Fibroblast of skin of scalp (primary cell): ENCODE measurements at regions not wholly inside any gene's neighbourhood (a gene's known extent, or its start where the extent isn't known, plus 50 kb on each side); places are given as distances from the start of the nearest gene placed in this dataset.

Experiments
- DNase-seq: peaks from one replicate; pipeline ENCODE4 v3.0.0-alpha.2; 2013

DNA sequence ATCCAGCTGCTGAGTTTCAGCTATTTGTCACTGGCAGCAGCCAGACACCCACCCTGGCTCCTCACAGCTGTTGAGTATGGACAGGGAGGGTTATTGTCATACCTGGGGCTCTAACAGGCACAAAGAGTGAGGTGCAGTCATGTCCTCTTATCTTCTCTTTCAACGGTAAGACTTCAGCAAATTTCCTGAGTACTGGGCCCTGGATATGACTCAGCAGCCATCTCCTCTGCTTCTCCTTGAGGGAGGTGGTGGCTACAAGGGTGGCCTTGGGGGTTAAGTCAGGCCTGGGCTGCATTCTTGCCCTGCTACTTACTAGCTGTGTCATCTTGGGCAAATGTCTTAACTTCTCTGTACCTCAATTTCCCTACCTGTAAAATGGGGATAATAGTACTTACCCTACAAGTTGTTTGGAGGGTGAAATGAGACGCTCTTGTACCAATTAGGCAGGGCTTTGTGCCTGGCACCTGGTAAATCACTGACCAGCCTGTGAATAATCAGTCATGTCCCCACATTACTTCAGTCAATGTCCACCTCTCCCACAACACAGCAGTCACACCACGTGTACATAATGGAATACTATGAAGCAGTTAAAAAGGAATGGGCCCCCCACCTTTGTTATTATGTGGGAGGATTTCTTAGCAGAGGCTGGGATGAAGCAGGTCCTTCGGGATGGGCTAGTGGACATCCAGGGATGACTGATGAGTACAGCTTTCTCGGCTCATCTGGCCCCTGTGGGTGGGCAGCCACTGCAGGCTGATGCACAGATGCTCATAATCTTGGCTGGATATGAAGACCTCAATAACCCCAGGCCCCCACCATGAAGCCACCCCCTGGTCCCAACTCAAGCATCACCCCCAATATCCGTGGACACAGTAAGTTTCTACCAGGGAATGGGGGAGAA is 528.8 kb downstream of the SHQ1 start:
- peak; percentile 53 for DNase-seq

DNA sequence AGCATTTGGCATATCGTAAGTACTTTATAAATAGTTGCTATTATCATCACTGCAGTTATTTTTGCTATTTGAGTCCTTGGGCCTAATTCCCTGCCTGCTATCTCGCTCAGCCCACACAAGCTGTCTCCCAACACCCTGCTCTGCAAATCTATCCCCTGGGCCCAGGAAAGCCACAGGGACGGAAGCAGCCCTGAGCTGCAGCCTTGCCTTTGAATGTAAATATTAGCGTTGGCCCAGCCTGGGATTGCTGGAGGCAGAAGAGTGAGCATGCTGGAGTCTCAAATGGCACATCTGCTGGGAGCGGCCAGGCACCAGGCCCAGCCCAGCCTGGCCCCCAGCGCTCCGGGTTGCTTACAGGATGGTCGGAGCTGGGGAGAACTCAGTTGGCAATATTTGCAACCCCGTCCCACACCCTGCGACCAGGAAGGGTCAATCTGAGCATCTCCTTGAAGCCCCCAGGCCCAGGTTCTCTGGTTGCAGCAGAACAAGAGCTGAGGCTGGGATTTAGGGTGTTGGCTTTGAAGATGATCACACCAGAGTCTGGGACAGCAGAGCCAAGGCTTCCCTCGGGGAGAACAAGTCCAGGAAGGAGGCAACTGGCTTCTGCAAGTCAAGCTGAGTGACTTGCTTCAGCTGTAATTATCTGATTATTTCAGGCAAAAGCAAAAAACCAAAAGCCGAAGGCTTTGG is 529.6 kb downstream of the SHQ1 start:
- no peak for DNase-seq

DNA sequence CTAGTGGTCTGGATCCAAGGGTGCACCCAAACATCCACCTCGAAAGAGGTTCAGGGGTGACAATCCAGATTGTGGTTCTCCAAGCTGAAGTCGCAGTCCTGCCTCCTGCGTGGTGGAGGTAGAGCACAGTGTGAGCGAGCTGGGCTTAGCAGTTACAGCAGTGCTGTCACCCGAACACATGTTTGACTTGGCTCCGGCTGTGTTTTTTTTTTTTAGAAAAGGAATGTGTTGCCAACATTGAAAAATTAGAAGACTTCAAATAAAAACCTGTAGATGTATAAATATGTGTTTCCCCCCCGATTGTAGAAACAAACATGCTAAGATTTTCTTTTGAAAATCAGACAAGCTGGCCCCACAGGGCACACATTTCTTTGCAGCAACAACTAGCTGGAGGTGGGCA is 530.8 kb downstream of the SHQ1 start:
- peak; percentile 54 for DNase-seq

DNA sequence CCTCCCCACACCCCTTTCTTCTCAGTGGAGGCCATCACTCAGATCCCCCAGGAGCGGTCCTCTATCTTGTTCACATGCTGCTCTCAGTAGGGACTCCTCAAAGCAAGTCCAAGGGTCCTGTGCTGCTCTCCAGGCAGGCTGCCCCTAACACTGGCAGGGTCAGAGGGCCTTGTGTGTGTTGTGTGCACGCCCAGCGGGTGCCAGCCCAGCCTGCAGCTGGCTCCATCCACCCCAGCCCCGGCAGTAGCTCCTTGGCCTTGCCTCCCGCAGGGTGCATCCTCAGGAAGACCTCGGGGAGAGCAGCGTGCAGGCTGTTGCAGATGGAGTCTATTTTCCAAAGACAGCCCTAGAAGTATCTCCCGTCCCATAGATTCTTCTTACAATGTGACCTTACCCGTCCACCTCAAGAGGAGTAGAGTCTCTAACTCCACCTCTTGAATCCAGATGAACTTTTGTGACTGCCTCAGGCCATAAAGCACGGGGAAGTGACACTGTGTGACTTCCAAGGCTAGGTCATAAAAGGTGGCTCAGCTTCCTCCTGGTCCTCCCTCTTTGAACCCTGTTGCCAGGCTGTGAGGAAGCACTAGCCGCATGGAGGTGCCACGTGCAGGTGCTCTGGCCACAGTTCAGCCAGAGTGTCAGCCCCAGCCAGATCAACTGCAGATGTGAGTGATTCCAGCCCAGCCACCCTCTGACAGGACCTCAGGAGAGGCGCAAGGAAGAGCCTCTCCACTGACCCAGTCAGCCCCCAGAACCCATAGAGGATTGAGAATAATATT is 531.6 kb downstream of the SHQ1 start:
- DNase-seq, result no peak

DNA sequence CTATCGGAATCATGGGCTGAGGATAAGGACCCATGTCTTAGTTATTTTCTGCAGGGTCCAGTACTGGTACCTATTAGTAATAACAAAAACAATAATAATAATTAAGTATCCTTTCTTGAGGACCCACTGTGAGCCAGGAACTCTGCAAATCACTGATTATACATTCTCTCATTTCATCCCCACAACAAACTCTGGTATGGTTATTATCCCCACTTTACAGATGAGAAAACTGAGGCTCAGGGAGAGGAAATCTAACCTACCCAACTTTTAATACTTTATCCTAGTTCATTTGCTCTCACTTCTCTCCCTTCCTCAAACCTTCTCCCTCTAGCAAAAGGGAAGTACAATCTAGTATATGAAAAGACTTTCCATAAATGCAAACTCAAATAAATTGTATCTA is 528.4 kb upstream of the PROK2 start:
- DNase-seq, result no peak

DNA sequence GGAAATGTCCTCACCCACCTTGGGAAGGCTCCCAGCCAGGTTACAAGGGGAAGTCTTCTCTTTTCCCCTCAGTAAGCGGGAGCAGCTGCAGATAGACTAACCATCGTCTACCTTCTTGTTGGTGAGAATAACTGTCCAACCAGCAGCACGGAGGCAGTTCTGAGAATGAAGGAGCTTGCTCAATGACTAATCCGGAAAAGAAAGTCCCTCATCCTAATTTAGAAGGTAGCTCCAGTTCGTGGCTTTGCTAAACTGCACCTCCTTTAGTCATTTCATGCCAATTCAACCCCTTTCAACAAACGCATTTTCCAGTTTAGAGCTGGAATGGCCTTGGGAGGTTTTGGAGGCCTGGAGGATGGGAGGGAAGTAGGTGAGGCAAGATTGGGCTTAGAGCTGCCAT is 527.4 kb upstream of the PROK2 start:
- DNase-seq, result no peak

DNA sequence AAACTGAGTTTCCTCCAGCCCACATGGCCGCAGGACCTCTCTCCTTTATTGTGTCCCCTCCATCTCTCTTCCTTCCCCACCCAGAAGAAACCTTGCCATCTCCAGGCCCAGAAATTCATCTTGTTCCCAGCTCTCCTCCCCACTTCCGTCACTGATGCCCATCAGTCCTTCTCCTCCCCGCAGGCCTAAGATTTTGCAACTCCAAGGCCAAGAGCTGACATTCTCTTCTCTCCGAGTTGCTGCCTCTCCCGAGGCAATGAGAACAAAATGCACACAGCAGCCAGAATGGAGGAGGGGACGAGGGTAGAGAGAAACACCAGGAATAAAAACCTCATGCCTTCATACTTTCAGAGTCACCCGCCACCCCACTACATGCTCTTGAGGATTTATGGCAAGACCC is 526.5 kb upstream of the PROK2 start:
- no peak for DNase-seq

DNA sequence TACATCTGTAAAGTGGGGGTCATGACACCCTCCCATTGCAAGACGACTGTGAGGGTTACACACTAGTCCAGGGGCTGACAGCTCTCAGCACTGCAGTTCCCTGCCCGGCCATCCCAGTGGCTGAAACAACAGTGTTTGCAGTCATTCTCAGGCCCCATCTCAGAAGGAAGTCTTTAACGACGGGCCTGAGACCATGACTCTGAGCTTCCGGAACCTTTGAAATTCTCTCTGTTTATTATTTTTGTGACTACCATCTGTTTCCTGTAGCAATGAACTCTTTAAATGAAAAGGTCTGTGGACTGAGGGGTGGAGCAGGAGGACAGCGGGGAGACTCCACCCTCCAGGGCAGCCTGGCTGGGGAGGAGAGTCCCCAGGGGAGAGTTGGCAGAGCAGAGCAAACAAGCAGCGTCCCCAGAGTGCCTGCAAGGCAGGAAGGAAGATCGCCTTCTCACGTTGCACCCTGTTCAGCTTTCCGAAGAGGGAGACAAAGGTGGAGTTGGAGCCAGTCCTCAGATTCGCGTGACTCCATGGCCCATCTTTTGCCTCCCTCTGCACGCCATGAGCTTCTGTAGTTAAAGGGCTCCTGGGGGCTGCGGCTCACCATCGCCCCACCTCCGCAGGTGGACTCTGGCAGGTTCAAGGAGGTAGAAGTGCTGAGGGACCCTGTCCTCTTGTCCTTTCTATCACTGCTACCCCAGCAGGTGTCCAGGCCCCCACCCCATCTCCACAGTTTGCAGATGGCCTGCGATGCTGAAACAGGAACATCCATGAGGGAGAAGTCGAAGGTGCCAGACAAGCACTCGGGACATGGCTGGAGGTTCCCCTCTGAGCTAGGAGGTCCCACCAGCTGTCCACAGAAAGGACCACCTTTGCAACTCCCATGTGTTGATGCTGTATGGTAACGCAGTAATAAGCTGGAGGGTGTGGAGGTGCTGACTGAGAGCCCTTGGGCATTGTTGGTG is 525.8 kb upstream of the PROK2 start:
- peak; percentile 80 for DNase-seq

DNA sequence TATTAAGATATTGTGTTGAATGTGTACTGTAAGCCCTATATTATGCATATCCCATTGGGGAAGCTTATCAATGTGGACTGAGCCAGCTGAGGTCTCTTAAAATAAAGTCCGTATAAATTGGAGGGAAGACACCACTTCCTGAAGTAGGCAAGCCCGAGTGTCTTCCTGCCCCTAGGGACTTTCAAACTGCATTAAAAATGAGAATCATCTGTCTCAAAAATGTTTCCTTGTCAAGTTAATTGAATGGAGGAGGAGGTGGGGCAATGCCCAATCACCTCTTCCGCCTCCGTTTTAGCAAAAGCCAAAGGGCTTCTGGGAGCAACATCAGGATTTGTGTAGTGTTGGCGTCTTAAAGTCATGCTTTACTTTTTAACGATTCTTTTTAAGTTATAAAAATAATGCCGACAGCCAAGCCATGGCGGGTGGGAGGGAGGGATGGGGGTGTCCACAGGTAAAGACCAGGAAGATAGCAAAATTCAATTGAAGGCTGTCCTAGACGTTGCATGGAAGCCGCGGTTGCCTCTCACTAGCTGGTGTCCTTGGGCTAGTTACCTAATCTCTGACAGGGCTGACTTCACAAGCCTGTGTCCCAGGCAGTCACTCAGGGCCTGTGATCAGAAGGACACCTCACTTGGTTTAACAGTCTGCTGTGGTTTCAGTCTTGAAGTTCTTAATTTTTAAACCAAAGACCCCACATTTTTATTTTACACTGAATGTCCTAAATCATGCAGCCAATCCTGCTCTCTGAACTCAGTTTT is 524.9 kb upstream of the PROK2 start:
- DNase-seq, result peak; percentile 22

DNA sequence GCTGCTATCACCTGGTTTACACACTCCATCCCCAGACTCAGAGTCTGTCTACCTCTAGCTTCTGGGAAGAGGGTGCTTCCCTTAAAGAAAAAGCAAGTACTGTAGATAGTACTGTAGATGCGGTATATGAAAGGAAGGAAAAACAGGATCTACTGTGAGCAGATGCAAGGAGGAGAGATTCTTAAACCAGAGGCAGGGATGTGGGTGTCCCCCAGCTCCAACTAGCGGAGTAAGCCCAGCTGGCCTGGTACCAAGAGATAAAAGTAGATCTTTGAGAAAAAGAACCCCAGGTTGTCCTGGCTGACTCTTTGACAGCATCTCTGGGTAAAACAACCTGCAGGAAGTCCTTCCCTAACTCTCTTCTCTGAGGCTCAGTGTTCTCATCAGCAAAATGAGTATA is 523.7 kb upstream of the PROK2 start:
- no peak for DNase-seq

DNA sequence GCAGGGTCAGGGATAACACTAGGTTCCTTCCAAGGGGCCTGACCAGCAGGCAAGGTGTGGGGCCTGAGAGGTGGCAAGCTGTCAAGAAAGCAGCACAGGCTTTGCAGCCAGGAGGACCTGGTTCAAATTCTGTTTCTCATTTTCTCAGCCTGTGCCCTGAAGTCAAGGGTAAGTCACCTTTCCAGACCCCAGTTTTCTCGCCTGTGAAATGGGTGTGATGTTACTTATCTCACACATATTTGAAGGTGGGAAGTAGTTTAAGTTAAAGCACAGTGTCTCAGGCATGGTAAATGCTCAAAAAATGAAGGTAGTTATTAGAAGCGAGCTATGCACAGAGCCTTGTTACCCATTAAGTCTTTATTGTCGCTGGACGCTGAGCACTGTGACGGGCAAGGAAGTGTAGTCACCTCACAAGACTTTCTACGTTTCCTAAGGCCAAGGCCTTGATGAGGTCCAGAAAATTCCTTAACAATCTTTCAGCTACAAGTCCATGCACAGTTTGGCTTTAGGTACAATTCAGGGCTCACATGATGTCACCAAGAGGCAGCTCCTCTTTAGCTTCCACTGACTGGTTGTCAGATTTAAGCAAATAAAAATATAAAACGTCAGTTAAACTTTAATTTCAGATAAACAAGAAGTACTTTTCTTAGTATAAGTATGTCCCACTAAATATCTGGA is 522.6 kb upstream of the PROK2 start:
- DNase-seq, result no peak

DNA sequence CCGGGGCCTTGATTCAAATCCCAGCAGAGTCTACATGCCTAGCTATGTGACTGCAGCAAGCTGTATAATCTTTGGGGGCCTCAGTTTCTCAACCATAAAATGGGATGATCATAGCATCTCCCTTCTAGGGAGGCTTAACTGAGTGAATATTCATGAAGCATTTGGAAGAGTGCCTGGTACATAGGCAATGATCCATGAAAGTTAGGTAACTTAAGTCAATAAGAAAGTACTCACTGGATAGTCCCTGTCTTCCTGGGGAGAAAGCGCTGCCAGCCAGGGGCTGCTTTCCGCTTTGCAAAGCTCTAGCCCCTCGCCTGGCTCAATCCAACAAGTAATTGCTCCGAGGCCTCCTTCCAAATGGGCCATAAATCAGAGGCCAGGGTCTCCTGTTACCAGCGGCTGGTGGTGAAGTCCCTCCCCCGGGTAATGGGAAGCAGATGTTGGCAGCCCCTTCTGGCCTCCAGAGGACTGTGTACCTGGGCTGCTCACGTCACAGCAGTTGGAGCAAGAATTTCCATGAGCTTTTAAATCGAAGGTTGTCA is 521.9 kb upstream of the PROK2 start:
- DNase-seq, result peak; percentile 23

DNA sequence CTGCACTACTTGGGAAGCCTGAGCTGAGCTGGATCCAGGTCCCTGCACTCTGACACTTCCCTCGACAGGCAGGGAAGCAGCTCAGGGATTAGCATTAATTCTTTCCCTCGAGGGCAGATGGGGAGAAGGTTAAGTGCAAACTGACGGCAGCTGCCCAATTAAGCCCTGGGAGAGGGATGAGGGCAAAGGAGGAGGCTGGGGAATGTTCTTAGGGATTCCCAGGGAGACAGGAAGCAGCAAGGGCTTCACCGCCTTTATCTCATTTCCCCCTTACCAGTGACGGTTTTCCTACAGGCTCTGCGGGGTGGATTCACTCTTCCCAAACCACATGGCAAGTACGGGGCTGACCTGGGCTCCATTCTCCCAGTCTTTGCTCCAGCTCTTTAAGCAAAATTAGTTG is 519.0 kb upstream of the PROK2 start:
- DNase-seq, result peak; percentile 14

DNA sequence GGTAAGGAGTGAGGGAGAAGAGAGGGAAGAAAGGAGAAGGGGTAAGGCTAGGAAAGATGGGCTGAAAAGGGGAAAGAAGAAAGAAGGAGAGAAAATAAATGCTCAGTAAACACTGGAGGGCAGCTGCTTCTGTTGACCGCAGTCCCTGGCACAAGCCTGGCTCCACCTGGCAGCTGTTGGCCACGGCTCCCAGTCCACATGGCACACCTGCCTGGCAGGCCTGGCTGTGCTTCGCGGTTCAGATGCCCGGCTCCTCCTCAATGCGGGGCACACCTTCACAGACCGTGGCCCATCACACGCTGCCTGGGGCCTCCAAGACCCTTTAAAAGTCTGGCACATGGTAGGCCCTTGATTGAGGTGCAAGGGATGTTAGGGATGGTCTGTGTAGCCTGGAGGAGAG is 516.8 kb upstream of the PROK2 start:
- DNase-seq, result no peak

DNA sequence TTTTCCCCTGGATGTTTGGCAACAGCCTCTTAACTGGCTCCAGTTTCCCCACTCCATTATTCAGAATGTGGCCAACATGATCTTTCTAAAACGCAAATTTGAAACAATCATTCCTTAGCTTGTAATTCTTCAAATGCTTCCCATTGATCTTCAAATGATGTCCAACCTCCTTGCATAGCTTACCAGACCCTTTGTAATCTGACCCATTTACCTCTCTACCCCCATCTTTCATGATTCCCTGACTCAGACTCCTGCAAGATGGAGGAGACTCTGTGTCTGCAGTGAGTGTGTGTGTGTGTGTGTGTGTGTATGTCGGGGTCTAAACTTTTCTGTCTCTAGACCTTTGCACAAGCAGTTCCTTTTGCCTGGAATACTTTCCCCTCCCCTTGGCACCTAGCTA is 515.7 kb upstream of the PROK2 start:
- no peak for DNase-seq

DNA sequence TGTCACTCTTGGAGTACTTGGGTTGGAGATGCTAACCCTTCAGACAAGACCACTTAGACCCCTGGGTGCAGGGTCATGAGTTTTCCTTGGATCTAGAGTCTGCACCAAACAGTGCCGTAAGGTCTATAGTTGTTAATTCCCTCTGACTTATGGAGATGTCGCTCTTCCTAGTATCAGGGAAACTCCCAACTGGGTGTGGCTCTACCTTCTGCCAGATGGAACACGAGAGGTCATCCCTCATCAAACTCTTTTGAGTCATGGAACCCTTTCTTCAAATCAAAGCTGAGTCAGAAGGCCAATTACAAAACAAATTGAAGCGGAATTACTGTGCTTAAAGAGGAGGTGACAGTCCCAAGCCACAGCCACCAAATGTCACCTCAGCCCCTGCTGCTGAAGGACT is 514.9 kb upstream of the PROK2 start:
- DNase-seq, result no peak

DNA sequence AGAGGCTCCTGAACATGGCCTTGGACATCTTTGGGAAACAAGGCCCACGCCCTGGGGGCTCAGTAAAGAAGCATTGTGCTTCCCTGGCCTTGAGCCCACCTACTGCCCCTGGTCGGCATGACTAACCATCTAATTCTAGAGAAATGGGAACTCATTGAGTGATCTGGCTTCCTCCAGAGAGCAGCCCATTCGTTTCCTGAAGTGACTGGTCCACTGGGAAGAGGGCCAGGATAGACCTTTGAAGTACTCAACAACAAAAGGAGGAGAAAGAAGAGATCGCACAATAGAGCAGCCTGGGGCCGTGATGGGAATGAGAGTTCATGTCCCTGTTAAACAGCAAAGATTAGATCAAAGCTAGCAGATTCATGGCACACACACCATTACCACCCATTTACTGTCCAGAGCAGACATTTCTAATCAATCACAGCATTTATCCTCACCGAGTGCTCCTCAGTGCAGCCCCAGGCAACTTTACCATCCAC is 514.4 kb upstream of the PROK2 start:
- DNase-seq, result peak; percentile 21

DNA sequence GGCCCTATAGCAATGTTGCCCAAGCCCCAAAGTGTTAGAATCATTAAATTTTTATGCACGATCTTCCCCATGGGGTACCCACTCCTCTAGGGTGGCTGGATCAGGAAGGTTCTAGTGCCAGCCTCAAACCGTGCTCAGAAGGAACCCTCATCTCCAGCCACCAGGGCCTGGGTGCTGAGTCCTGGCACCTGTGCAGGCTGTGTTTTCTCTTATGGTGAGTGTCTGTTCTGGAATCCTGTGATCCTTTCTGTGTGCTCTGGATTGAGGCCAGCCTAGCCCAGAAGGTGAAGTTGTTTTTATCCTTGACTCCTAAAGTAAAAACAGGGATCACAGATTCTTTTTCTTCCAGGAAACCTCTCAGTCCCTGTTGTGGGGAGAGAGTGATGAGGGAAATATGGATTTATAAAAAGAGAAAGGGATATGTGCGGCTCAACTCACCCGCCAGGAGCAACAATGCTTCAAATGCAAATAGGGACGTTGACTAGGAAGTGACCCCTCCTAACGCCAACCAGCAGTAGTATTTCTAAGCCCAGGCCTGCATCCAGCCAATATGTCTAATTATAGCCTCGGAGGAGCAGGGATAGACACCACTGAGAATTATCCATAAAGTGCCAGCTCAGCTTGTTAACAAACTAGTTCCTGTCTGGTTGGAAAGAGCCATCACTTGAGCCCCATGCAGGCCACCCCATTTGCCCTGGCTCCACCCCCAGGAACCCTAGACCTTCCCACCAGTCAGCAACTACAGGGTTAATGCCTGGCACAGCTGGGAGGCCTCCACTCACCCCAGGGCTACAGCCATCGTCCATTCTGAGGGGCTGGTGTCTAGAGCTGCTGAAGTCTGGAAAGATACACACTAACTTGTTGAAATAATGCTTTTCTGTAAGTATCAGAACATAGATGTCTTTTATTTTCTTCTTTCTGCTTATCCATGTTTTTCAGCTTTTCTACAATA is 513.5 kb upstream of the PROK2 start:
- DNase-seq, result no peak

DNA sequence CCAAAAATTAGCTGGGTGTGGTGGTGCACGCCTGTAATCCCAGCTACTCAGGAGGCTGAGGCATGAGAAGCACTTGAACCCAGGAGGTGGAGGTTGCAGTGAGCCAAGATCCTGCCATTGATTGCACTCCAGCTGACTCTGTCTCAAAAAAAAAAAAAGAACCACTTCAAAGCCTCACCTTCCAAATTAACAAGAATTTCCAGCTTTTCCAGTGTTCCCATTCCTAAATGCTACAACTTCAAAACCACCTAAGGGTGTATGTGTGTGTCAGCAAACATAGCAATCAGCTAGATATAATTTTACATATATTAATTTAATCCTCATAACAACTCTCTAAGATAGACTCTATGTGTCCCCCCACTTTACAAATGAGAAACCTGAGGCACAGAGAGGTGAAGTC is 512.5 kb upstream of the PROK2 start:
- DNase-seq, result no peak
